ENCODE measurements at regions not wholly inside any gene's neighbourhood (a gene's known extent, or its start where the extent isn't known, plus 50 kb on each side); places are given as distances from the start of the nearest gene placed in this dataset.
"Not testable (repeated sequence)": the region's sequence is repeated elsewhere in the genome, so short reads cannot be mapped to it uniquely, and the experiment has no call there.

GRCh38 chr3:94593526-94594150 is 530.8 kb downstream of the NSUN3 start:
- no peak for DNase-seq (ENCODE audit: low read depth in 1 of 2, low spot score in 1 of 2)

- no peak for DNase-seq (ENCODE audit: low read depth in 1 of 2, low spot score in 1 of 2)
Measured at GRCh38 chr3:94596141-94596540, 533.3 kb downstream of the NSUN3 start.

- DNase-seq (ENCODE audit: low read depth in 1 of 2, low spot score in 1 of 2) = no peak
Measured at GRCh38 chr3:94596887-94597566, 534.2 kb downstream of the NSUN3 start.

GRCh38 chr3:94607778-94608177 is 544.9 kb downstream of the NSUN3 start:
- DNase-seq (ENCODE audit: low read depth in 1 of 2, low spot score in 1 of 2) = no peak

GRCh38 chr3:94609908-94610307 is 547.0 kb downstream of the NSUN3 start:
- no peak for DNase-seq (ENCODE audit: low read depth in 1 of 2, low spot score in 1 of 2)

- no peak for DNase-seq (ENCODE audit: low read depth in 1 of 2, low spot score in 1 of 2)
Measured at GRCh38 chr3:94611596-94611995, 548.7 kb downstream of the NSUN3 start.

- no peak for DNase-seq (ENCODE audit: low read depth in 1 of 2, low spot score in 1 of 2)
Measured at GRCh38 chr3:94612631-94613030, 549.8 kb downstream of the NSUN3 start.

- no peak for DNase-seq (ENCODE audit: low read depth in 1 of 2, low spot score in 1 of 2)
Measured at GRCh38 chr3:94614192-94614591, 551.3 kb downstream of the NSUN3 start.

GRCh38 chr3:94615275-94616065 is 552.6 kb downstream of the NSUN3 start:
- DNase-seq (ENCODE audit: low read depth in 1 of 2, low spot score in 1 of 2) = no peak

- no peak for DNase-seq (ENCODE audit: low read depth in 1 of 2, low spot score in 1 of 2)
Measured at GRCh38 chr3:94616833-94617232, 554.0 kb downstream of the NSUN3 start.

GRCh38 chr3:94617312-94617711 is 554.5 kb downstream of the NSUN3 start:
- DNase-seq (ENCODE audit: low read depth in 1 of 2, low spot score in 1 of 2) = no peak

GRCh38 chr3:94619643-94620042 is 556.8 kb downstream of the NSUN3 start:
- no peak for DNase-seq (ENCODE audit: low read depth in 1 of 2, low spot score in 1 of 2)

- no peak for DNase-seq (ENCODE audit: low read depth in 1 of 2, low spot score in 1 of 2)
Measured at GRCh38 chr3:94626573-94626972, 563.7 kb downstream of the NSUN3 start.

GRCh38 chr3:94627689-94628088 is 564.8 kb downstream of the NSUN3 start:
- DNase-seq (ENCODE audit: low read depth in 1 of 2, low spot score in 1 of 2) = no peak

- no peak for DNase-seq (ENCODE audit: low read depth in 1 of 2, low spot score in 1 of 2)
Measured at GRCh38 chr3:94643400-94643799, 580.5 kb downstream of the NSUN3 start.

GRCh38 chr3:94645790-94646189 is 582.9 kb downstream of the NSUN3 start:
- DNase-seq (ENCODE audit: low read depth in 1 of 2, low spot score in 1 of 2) = no peak

- DNase-seq (ENCODE audit: low read depth in 1 of 2, low spot score in 1 of 2) = no peak
Measured at GRCh38 chr3:94647131-94647530, 584.3 kb downstream of the NSUN3 start.

- not testable (repeated sequence) for DNase-seq (ENCODE audit: low read depth in 1 of 2, low spot score in 1 of 2)
Measured at GRCh38 chr3:94648270-94649180, 585.7 kb downstream of the NSUN3 start.

- no peak for DNase-seq (ENCODE audit: low read depth in 1 of 2, low spot score in 1 of 2)
Measured at GRCh38 chr3:94654096-94654495, 591.2 kb downstream of the NSUN3 start.

GRCh38 chr3:94665922-94666321 is 603.1 kb downstream of the NSUN3 start:
- DNase-seq (ENCODE audit: low read depth in 1 of 2, low spot score in 1 of 2) = no peak

GRCh38 chr3:94671078-94671477 is 608.2 kb downstream of the NSUN3 start:
- no peak for DNase-seq (ENCODE audit: low read depth in 1 of 2, low spot score in 1 of 2)
